NCI-H2029 treated with DMSO at 0.1 percent for 48 hours (cell line): ENCODE measurements at regions not wholly inside any gene's neighbourhood (a gene's known extent, or its start where the extent isn't known, plus 50 kb on each side); places are given as distances from the start of the nearest gene placed in this dataset.
A peak's percentile ranks its signal among the peaks of the same experiment; 100 is the strongest.

Source experiments
- DNase-seq: peaks from one replicate; lab custom pipeline; 2025; lab: John Stamatoyannopoulos, UW

DNA sequence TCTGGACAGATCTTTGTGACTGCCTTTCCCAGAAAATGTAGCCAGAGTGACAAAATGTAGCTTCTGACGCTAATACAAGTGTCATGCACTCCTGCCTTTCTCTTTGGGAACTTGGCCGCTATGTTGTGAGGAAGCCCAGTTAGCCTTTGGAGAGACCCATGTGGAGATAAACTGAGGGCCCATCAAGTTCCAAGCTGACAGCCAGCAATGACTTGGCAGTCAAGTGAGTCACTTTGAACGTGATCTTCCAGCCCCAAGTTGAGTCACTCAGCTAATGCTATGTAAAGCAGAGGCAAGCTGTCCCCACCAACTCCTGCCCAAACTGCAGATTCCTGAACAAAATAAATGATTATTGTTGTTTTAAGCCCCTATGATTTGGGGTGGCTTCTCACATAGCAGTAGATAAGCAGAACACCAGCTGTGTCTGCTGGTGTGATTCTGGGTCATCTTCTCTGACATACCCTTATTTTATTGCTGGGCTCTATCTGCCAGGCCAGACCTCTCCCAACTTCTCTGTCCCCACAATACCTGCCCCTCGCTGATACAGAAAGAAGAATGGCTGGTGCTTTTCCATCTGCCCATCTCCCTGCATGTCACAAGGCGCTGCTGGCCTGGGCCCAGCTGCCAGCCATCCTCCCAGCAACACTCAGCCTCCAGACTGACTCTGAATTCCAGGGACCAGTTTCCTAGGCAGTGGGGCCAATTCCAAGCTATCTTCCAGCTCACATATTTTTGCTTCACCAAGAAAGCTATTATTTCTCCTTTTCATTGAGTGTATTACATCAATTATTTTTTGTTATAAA is 274.8 kb downstream of the LRFN2 start:
- DNase-seq: no peak

DNA sequence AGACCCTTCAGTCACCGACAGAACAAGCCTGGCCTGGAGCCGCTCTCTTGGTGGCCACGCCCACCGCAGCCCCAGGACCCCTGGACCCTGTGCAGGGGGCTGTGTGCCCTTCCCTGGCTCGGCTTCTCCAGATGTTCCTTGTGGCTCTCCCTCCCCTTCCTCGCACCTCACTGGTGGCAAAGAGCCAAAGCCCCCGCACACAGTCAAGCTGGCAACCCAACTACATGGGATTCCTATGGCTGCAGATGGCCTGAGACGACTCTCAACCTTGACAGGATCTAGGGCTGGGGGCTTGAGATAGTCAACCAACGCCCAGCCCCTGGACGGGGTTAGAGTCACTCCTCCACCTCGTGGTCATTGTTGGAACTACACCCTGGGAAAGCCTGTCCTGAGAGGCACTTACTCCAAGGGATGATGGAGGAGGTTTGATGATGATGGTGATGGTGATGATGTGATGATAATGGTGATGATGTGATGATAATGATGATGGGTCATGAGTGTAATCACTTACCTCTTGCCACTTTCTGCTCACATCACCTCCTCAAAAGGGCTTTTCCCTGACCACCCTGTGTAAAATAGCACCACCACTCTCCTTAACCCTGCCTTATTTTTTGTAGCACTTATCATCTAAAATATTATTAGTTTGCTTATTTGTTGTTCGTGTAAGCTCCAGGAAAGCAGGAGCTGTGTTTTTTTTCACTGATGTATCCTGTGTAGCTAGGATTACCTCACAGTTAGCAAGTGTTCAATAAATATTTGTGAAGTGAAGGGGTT is 278.4 kb downstream of the LRFN2 start:
- peak; percentile 36 for DNase-seq

DNA sequence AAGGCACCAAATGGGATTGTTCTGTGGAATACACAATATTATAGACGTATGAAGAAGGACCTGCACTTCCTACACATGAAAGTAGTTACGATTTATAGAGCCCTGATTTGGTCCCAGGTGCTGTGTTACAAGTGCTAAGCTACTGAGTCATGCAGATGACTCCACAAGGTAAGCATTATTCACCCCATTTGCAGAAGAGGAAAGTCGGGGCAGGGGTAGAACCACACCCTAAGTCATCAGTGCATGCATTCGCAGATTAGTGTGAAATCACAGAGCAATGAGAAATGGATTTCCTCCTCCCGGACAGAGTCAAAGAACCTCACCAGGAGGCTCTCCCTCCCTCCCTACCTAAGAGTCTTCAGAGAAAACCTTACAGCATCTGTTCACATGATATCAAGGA is 279.5 kb downstream of the LRFN2 start:
- no peak for DNase-seq

DNA sequence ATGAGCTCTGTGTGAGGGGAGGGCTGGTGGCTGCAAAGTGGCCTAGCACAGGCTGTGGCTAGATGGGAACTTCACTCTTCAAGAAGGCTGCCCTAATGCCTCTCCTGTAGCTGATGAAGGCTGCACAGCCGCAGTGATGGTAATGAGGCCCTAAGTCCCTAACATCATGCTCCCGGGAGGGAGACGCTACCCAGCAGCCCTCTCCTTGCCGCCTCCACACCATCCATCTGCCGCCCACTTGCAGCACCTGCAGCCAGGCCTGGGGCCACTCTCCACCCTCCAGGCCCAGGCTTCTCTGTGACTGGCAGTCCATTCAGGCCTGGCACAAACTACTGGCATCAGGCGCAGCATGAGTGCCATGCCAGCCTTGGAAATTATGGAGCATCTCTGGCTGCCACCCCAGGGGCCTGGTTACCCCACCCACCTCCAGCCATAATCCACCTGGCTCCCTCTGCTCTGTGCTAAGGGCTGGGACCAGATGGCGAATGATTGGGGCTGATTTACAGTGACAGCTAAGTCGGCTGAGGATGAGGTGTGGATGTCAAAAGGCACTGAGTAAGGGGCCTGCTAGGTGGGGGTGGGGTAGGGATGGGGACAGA is 284.2 kb downstream of the LRFN2 start:
- DNase-seq: no peak

DNA sequence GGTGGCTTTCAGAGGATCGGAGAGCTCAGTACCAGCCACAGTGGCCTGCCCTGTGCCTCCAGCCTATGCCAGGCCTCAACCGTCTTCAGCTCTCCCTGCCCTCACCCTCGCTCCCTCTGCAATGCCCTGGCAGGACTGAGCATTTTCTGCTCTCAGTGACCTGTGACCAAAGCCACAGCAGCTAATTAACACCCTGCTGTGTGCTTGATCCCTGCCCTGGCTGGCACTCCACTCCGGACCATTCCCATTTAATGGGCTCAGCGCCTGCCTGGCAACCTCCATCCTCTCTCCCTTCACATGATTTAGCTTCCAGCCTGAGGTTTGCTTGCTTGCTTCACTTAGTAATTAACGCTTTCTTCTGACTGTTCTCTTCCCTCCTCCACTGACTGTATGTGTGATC is 287.5 kb downstream of the LRFN2 start:
- no peak for DNase-seq

DNA sequence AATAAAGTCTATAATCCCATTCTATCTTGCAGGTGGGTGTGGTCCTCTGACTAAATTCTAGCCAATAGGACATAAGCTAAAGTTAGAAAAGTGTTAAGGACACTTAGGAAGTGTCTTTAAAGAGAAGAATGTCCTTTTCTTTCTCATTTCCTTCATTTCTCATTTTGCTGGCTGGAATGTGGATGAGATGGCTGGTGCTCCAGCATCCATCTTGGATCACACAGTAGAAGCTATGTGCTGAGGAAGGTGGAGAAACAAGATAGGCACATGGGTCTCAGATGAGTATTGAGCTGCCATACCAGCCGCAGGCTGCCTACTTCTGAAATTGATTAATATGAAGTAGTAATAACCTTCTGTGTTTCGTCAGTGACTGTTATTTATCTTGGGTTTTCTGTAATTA is 289.0 kb downstream of the LRFN2 start:
- DNase-seq: no peak

DNA sequence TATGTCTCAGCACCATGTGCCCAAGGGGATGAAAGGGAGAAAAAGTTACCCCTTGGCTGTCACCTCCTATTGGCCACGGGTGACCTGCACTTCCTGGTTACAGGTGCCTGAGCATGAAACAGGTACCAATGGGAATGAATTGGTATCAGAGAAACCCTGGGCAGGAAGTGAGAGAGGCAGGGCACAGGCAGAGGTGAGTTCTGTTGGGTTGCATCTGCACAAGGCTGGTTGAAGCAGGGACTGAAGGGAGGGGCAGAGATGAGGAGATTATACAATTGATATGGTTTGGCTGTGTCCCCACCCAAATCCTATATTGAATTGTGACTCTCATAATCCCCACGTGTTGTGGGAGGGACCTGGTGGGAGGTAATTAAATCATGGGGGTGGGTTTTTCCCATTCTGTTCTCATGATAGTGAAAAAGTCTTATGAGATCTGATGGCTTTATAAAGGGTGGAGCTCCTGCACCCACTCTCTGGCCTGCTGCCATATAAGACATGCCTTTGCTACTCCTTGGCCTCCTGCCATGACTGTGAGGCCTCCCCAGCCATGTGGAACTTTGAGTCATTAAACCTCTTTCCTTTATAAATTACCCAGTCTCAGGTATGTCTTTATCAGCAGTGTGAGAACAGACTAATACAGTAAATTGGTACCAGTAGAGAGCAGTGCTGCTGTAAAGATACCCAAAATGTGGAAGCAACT is 291.8 kb downstream of the LRFN2 start:
- DNase-seq: no peak

DNA sequence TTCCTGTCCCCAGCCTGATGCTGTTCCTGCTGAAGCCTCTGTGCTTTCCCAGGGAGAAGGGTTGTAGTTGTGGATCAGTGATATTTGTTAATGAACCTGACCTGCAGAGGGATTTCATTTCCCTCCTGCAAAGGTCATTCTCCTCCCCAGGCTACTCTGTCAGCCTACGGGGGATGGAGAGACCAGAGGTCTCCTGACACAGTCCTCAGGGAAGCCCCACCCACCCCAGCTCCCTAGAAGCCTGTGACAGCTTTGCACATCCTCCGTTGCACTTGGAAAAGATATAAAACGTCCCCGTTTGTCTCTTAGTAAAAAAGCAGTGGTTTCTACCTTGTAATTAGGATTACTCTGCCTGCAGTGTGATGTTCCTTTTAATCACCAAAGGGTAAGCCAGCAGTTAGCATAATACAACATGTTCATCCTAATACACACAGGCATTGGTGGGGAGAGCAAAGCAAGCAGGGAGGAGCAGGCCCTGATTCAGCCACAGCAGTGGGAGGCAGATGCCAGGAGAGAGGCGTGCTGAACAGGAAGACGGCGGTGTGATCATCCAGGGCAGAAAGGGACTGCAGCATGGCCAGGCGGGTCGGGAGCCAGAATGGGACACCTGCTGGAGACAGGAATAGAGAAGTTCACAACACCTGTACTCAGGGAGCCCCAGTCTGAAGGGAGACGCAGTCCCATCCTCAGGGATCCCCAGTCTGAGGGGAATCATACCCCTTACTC is 293.5 kb downstream of the LRFN2 start:
- no peak for DNase-seq

DNA sequence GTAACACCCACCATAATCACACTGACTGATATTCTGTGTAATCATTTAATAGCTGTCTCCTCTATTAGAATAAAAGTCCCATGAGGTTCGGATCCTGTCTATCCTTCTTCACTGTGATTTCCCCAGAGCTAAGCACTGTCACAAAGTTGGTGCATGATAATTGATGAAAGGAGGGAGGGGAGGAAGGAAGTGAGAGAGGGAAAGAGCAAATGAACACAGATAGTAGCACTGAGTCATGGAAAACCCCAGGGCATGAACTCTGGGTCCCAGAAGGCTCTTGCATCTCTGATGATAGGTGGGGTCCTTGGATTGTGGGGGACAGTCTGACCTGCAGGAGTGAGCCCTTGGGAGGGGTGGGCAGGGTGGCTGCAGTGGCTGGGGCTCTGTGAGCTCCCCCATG is 294.1 kb downstream of the LRFN2 start:
- DNase-seq: no peak

DNA sequence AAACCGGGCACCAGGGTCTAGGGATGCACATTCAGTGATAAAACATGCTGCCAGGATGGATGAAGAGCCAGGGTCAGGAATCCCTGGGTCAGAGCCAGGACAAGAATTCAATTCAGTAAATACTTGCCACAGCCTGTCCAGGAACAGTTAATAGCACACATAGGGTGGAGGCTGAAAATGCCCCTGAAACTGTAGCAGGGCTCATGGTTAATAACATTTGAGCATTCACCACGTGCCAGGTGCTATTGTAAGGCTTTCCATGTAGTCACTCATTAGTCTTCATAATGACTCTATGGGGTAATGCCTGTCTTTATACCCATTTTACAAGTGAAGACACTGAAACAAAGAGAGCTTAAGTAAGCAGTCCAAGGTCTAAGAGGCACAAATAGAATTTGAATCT is 296.3 kb downstream of the LRFN2 start:
- DNase-seq: no peak

DNA sequence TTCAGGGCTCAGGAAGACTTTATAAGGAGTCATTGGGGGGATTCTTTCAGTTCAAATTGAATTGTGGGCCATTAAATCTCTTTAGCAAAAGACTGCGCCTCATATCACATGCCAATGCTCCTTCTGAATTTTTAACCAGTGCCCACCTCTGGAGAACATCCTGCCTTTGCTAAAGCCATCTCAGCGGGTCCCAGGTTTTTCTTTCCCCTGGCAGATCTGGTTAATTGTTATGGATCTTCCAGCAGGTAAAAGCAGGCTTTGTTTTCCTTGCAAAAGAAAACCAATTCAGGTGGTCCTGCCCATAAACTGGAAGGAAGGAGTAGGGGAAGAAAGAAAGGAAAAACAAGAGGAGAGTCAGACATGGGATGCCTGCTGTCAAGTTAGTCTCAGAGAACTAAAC is 298.2 kb downstream of the LRFN2 start:
- no peak for DNase-seq

DNA sequence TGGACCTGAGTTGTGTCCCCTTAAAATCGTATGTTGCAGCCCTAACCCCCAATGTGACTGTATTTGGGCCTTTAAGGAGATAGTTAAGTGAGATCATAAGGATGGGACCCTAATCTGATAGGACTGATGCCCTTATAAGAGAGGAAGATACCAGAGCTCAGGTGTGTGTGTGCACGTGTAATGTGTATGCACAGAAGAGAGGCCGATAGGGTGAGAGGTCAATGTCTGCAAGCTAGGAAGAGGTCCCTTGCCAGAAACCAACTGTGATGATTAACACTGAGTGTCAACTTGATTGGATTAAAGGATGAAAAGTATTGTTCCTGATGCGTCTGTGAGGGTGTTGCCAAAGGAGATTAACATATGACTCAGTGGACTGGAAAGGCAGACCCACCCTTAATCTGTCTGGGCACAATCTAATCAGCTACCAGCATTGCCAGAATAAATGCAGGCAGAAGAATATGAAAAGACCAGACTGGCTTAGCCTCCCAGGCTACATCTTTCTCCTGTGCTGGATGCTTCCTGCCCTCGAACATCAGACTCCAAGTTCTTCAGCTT is 299.8 kb downstream of the LRFN2 start:
- no peak for DNase-seq

DNA sequence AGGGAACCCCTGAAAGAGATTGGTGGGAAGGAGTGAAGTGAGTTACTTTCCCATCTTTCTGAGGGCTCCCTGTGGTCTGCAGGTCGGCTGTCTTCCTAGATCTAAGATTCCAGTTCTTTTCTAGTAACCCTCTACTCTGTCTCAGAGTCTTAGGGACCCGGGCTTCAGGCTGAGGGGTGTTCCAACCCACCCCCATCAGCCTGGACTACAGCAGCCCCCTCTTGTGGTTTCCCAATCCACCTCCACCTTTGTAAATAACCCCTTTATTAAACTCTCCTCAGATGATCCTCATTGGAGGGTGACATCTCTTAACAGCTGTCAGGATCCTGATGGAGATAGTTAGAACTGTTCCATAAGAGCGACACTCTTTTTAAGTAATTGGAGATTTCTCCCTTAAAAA is 300.4 kb downstream of the LRFN2 start:
- no peak for DNase-seq

DNA sequence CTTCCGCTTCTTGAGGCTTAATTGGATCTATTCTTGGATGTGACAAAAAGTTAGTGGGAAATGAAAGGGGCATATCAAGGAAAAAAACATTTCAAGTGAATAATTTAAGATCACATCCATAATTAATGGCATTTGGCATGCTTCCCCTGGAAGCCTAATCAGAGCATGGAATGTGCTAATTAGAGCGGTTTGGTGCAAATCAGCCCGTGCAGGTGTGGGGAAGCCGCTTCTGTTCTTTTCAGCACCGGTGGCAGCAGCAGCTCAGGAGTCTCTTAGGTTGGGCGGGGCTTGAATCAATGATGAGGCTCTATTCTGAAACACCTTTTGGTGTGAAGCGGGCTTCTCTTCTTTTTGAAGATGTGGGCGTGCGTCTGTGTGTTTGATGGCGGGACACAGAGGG is 301.2 kb downstream of the LRFN2 start:
- DNase-seq: no peak

DNA sequence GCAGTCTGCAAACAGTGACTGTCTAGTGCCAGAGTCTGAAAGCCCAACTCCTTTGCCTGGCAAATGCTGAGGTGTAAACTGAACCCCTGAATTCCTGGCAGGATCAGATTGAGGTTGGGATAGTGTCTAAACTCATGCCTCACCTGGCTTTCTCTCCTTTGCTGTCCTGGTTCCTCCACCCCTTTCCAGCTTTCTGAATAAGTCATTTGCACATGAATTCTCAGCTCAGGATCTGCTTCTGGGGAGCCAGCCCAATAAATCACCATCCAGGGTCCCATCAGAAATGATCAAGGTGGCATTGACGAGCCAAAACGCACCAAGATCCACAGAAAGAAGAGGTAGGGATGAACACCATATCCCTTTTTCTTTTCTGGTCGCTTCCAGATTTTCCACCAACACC is 301.6 kb downstream of the LRFN2 start:
- no peak for DNase-seq

DNA sequence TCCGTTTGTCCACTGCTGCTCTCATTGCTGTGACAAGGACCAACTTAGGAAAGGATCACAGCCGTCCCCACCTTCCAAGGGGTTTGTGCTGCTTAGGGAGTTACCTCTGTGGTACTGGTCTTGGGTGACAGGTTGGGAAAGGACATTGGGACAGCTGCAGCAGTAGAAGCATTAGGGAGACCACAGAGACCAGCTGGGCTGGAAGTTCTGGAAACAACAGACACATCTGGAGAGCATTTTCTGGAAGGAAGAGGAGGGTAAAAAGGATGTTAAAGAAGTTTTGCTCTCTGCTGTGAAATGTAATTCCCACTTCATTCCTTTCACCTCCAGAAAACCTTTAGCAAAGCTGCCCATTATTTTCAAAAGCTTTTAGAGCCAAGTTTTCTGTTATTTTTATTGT is 304.2 kb downstream of the LRFN2 start:
- DNase-seq: no peak

DNA sequence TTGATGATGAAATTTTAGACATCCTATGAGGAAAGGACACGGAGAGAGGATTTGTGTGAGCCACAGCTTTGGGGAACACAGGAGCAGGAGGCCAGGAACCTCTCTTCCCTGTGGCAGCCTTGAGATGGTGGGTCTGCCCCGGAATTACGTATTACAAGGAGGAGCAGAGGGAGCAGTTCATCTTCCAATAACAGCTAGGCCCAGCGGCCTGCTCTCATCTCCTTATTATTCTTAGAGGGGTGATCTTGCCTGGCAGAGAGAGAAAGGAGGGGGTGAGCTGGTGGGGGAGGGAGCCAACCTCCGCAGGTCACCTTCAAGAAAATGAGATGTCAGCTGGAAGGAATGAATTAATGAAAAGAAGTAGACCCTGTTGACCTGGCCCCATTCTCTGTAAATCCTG is 305.8 kb downstream of the LRFN2 start:
- DNase-seq: no peak

DNA sequence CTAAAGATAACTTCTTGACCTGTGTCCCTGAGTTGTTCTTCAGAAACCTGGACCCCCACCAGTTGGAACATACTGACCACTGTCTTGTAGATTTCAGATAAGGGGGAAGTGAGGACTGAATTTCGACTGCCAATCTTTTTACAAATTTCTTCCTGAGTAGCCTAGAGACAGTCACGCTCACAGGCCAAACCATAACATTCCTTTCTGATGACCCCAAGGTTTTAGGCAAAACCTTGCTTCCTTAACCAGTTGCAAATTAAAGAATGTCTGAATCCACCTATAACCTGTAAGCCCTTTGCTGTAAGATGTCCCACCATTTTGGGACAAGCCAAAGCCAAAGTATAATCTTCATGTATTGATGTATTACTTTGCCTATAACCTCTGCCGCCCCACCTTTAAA is 306.9 kb downstream of the LRFN2 start:
- no peak for DNase-seq

DNA sequence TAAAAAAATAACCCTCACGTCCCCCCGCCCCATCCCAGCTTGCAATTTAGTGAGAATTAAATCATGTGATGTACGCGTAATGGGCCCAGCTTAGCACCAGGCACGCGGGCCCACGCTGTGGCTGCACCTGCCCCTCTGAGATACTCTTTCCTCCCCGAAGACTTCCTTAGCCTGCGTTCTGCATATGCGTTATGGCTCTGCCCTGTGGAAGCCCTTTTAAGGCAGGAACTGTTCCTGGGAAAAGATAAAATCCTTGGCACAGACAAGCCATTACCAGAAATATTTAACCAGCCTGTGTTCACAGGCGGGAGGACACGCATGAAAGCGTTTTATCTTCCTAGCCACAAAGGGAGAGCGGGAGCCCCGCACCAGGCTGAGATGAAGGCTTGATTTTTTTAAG is 311.0 kb downstream of the LRFN2 start:
- DNase-seq: no peak

DNA sequence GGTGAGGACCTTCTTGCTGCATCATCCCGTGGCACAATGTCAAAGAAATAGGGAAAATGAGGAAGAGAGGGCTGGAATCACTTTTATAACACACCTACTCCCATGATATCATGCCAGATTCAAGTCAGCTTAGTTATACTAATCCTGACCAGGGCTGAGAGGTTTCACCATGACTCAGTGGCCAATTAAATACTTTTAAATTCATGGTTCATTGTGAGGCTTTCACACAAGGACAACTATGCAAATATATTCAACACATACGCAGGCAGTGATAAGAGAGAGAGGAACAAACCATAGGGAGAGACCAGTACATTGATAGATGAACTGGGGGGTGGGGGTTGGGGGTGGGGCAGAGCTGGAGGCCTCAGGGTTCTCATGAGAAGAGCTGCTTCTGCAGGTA is 313.1 kb downstream of the LRFN2 start:
- no peak for DNase-seq

DNA sequence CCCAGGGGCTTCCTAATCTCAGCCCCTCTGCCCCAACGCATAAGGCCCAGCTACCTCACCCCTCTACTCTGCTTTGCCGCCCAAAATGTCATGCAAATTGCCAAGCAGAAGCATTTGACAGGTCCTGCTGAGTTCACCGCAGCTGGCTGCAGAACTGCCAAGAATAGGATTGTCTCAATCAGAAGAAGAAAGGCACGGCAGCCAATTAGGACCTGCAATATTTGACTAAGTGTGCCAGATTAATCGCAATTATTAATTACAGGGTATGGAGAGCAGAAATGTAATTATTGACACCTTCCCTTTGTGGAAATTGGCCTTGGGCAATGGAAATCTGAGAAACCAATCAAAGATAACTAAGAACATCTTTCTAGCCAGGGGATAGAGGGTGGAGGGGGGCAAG is 318.6 kb downstream of the LRFN2 start:
- DNase-seq: no peak

DNA sequence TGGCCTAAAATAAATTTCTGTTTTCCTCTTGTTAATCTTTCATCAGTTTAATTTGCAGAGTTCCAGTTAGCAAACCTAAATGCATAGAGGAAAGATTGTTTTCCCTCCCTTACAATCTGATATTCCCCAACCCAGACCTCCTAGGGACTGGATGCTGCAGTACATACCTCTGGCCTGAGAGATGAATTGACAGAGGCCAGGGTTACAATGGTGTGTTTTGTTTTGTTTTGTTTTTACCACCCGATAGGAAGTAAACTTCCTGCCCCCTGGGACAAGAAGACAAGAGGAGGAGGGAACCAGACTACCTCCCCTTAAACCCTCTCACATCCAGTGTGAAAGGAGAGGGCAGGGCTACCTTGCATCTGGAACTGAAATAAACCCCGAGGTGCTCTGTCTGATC is 319.0 kb downstream of the LRFN2 start:
- DNase-seq: no peak
